DND-41 (cell line): ENCODE measurements at regions not wholly inside any gene's neighbourhood (a gene's known extent, or its start where the extent isn't known, plus 50 kb on each side); places are given as distances from the start of the nearest gene placed in this dataset.

Experiments
- CTCF ChIP-seq: IDR thresholded peaks from 2 replicates; pipeline ENCODE4 v1.5.1; 2012; ENCODE audit warnings: borderline replicate concordance, low read length, moderate library complexity, mild to moderate bottlenecking; ENCODE audit not compliant: poor library complexity, severe bottlenecking; ENCODE audit errors: extremely low read depth
- EZH2 ChIP-seq: IDR thresholded peaks from 3 replicates; pipeline ENCODE4 v1.6.1; 2012; ENCODE audit warnings: borderline replicate concordance, low read depth, mild to moderate bottlenecking, moderate library complexity, low read length, inconsistent platforms; ENCODE audit not compliant: severe bottlenecking

- no peak for TF ChIP-seq CTCF
- TF ChIP-seq EZH2: no peak
Measured at GRCh38 chr3:28958656-28959055, 322.2 kb upstream of the RBMS3 start.
